ENCODE measurements at regions not wholly inside any gene's neighbourhood (a gene's known extent, or its start where the extent isn't known, plus 50 kb on each side); places are given as distances from the start of the nearest gene placed in this dataset.
"Not testable (repeated sequence)": the region's sequence is repeated elsewhere in the genome, so short reads cannot be mapped to it uniquely, and the experiment has no call there.

DNA sequence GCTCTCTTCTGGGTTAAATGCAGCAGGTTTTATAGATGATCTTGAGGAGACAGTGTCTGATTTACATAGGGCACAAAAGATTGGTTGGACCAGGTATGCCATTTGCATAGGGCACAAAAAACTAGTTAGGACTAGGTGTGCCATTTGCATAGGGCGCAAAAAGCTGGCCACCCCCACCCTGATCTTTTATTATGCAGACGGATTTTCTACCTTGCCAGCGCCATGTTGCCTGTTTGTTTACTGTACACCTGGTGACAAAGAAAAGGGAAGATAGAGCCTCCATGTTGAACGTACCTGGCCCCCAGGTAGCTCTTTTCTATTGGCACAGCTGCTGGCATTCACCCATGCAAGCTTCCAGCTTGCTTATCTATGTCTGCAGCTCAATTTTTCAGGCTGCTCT is 790.4 kb downstream of the TTLL7 start:
- not testable (repeated sequence) for FAIRE-seq

DNA sequence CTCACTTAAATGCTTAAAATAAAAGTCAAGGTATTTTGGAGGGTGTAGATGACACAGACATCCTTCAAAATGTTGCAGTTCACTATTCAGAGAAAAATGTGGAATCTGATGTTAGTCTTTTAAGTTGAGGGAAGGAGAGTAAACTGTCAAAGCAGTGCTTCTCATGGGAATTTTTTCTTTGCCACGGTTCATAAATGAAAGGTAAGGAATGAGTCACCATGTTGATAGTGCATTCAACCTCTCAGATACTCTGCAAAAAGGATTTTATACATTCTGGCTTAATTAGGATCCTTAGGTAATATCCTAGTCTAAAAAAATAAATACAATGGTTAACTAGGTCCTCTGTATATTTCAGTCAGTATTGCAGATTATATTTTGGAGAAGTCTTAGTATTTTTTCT is 804.3 kb downstream of the TTLL7 start:
- not testable (repeated sequence) for FAIRE-seq

DNA sequence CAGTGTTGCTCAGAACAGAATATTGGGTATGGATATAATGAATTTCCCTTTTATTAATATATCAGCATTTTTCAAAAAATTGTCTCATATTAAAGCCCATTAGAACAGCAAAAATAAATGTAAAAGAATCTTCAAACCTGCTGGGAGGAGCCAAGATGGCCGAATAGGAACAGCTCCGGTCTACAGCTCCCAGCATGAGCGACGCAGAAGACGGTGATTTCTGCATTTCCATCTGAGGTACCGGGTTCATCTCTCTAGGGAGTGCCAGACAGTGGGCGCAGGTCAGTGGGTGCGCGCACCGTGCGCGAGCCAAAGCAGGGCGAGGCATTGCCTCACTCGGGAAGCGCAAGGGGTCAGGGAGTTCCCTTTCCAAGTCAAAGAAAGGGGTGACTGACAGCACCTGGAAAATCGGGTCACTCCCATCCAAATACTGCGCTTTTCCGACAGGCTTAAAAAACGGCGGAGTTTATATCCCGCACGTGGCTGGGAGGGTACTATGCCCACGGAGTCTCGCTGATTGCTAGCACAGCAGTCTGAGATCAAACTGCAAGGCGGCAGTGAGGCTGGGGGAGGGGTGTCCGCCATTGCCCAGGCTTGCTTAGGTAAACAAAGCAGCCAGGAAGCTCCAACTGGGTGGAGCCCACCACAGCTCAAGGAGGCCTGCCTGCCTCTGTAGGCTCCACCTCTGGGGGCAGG is 816.8 kb downstream of the TTLL7 start:
- not testable (repeated sequence) for FAIRE-seq

DNA sequence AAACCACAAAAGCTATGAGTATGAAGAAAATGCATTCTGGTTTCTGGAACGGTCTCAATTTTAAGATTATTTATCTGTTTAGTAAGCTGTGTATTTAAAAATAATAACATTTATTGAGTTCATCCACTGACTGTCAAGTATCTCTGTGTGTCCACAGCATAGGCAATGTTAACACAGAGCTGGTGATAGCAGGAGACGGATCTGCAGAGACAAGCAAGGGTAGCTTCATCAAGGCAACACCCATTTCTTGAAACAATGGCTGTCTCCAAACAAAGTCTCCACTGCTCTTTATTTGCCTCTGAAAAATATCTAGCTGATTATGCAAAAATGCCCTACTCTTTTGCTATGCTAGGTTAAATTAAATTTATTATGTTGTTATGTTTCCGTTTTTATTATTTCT is 818.3 kb downstream of the TTLL7 start:
- FAIRE-seq = not testable (repeated sequence)

DNA sequence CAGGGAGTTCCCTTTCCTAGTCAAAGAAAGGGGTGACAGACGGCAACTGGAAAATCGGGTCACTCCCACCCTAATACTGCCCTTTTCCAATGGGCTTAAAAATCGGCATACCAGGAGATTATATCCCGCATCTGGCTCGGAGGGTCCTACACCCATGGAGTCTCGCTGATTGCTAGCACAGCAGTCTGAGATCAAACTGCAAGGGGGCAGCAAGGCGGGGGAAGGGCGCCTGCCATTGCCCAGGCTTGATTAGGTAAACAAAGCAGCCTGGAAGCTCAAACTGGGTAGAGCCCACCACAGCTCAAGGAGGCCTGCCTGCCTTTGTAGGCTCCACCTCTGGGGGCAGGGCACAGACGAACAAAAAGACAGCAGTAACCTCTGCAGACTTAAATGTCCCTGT is 831.3 kb downstream of the TTLL7 start:
- FAIRE-seq = not testable (repeated sequence)

DNA sequence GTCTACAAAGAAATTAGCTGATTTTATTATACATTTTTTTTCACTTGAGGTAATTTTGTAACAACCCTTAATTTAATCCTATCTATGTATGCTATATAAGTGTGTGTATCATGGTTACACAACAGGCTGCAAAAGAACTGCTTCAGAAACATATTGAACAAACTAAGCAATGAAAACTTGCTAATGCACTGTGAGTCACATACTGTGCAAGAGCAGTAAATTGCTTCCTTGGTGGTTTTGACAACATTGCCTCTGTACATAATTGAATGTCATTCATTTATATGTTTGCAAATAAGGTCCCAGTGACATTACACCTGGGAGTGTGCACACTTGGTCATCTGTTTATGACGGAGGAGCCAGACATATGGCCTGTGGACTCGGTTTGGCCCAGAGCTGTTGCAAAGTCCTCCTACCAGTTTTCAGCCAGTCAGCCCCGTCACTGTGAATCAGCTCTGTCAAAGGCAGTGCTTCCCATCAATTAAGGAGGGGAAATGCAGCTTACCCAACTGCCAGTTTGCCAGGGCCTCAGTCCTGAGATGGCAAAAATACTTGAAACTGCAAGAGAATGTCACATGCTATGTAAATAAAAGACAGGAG is 835.0 kb downstream of the TTLL7 start:
- not testable (repeated sequence) for FAIRE-seq

DNA sequence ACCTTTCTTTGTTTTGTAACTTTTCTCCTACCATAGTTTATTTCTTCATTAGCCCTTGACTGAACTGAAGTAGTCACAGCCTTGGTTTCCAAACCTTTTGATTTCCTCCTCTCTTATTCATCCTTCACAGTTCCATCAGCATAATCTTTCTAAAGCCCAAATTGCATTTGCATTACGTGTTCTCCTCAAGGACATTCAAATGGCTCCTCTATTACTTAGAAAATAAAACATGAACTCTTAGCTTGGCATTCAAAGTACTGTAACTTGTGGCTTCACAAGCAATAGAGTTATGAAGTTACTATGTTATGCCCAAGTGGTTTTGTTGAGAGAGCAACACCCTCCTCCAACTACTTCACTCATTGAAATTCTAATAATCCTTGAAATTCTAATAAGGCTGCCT is 840.0 kb downstream of the TTLL7 start:
- not testable (repeated sequence) for FAIRE-seq

DNA sequence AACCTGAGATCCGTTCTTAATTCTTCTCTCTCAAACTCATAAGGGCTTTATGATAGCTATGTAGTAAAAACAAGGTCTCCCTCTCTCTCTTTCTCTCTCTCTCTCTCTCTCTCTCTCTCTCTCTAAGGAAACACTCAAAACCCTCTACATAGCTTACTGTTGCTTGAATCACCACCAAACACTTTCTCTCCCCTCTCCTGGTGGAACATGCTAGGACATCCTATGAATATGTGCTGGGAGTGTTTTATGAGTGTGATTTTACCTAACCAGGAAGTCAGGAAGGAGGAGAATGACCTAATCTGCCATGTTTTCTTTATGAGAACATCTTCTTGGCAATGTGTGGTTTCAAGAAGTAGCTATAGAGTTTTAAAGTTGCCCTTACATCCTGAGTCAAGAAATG is 844.6 kb downstream of the TTLL7 start:
- not testable (repeated sequence) for FAIRE-seq

DNA sequence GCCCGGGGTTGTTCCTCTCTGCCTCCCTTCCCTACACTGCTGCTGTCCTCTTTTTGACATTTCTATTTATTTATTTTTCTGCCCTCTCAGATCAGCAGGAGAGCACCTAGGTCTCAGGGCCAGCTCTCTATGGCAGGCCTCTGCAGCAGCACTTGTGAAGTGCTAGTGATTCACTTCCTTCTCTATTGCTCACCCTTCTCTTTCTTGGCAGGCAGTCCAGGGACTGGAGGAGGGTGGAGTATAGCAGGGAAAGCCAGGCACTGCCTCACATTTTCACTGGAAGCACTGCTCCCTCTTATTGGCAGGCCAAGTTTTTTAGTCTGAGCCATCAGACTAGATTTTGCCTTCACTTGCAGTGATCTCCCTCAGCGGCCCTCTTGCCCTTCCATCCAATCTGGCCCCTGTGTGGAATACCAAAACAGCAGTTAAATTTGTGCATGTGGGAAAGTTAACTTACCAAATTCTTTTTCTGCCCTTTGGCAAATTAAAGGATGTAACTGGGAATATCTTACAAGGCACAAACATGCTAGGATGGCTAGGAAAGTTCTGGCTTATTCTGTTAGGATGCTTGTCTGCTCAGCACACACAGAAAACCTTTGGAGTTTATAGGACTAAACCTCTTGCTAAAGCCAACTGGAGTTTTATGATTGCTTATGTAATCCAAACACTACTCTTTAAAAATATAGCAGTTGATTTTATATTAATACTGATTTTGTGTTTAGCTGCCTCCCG is 847.6 kb downstream of the TTLL7 start:
- not testable (repeated sequence) for FAIRE-seq

DNA sequence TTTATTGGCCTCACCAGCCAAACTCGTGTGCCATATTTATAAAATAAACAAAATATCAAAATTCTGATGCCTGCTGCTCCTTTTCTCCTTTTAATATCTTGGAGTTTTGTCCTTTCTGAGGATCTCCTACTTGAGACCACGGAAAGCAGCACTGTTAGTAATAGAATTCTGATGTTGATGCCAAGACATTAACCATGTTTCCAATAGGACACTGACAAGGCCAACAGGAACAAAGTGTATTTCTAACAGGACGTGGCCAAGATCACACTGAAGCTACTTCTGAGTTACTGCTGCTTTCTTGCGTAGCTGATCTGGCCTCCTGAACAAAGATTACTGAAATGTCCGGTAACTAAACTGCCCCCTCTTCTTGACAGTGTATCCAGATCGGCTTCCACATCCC is 848.5 kb downstream of the TTLL7 start:
- FAIRE-seq = not testable (repeated sequence)

DNA sequence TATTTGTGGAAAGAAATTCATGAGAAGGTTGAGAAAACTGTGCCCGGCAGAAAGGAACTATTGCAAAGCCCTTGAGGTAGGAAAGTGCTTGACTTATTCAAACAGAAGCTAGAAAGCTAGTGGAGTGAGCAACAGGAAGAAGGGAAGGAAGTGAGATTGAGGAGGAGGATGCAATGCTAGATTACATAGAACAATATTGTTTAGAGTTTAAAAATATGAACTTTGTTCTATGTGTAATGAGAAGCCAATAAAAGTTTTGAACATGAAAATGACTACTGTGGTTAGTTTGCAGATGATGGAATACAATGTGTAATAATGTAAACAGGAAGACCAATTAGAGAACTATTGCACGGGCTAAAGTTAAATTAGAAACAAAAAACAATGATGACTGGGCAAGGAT is 853.1 kb downstream of the TTLL7 start:
- not testable (repeated sequence) for FAIRE-seq

DNA sequence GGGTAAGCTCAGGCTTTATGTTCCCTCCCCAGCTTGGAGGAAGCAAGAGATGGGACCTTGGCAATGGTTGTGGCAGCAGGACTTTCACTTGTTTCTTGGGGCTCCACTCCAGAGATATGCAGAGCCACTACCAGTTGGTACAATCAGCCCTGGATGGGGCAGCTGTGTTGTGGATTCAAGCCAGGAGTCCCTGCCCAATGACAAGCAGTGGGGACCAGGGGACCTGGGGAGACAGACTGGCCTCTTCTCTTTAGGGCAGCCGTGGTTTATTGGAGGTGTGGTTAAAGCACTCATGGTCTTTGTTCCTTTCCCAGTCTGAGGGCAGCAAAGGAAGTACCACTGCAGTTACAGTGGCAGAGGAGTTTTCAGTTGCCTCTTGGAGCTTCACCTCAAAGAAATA is 856.1 kb downstream of the TTLL7 start:
- FAIRE-seq = not testable (repeated sequence)

DNA sequence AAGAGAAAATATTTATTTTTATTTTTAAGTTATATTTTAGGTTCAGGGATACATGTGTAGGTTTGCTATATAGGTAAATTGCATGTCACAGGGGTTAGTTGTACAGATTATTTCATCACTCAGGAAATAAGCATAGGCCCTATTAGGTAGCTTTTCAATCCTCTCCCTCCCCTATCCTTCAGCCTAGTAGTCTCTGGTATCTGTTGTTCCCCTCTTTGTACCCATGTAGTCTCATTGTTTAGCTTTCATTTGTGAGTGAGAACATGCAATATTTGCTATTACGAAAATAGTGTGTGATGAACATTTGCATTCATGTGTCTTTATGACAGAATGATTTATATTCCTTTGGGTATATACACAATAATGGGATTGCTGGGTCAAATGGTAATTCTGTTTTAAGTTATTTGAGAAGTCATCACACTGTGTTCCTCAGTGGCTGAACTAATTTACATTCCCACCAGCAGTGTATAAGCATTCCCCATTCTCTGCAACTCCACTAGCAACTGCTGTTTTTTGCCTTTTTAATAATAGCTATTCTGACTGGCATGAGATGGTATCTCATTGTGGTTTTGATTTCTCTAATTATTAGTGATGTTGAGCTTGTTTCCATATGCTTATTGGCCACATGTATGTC is 863.3 kb downstream of the TTLL7 start:
- not testable (repeated sequence) for FAIRE-seq

DNA sequence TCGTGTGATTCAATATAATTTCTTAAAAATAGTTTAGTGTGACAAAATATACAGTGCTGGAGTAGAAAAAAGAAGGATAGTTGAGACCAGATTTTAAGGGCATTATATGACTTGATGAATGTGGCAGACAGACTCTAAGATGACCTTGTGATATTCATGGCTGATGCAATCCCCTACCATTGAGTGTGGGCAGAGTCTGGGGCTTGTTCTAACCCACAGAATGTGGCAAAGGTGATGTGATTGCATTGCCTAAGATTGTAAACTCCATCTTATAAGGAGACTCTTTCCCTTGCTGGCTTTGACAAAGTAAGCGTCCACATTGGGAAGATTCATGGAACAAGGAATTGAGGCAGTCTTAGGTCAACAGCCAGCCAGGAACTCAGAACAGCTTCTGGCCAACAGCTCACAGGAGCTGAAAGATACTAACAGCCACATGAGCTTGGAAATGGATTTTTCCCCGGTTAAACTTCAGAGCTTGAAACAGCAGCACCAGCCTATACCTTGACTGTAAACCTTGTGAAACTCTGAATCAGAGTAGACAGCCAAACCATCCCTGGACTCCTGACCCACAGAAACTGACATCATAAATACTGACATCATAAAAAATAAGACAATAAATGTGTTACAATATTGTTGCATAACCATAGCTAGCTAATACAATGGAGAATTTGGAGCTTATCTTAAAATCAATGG is 864.5 kb downstream of the TTLL7 start:
- FAIRE-seq = peak; percentile 63

DNA sequence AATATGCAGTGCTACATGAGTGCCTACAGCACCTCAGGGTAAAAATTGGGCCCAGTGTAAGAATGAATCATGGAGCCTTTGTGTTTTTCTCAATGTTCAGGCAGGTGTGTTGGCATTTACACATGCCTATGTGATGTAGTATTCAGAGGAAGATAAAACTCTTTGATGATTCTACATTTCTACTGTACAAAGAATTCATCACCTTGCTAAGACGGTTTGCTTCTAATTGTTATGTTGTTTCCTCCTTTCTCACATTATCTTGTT is 867.3 kb downstream of the TTLL7 start:
- FAIRE-seq = no peak

DNA sequence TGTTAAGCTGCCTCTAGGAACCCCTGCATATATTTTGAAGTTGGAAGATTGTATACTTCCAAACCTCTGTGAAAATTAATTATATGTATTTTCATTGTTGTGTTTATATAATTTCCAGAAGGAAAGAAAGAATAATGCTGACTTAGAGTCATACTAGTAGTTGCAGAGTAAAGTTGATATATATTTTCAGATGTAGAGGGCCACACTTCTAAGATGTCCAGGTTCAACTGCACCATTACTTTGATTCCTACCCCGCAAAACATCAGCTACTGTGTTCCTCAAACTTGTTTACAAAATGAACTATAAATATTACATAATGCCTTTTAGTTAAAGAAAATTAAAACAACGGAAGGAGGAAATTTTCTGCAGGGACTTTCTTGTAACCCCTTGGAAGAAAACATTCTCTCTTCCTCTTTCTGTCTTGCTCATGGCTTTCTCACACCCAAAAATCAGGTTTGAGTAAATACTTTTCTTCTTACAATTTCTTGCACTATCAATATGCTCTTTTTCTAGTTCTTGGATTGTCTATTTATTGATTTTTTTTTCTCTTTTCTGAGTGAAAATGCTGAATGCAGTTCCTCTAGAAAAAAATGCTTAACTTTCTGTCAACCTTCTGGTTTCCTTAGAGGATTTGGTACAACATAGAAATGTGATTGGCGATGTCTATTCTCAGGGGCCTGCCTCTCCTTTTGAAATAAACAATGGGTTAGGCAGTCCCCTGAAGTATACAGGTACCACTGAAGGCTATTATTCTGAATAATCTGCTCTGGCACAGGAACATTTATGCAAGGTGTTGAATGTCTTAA is 867.8 kb downstream of the TTLL7 start:
- no peak for FAIRE-seq

DNA sequence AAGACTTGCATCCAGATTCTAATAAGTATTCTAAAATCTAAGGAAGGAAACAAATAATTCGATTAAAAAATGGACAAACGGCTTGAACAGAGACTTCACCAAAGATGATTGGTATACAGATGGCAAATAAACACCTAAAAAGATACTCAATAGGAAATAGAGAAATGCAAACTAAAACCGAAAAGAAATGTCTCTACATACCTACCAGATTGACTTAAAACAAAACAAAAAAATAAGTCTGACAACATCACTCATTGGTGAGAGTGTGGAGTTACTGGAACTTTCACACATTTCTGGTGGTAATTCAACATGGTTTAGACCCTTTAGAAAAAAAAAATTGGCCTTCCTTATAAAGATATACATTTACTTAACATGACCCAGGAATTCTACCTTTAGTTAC is 869.8 kb downstream of the TTLL7 start:
- no peak for FAIRE-seq

DNA sequence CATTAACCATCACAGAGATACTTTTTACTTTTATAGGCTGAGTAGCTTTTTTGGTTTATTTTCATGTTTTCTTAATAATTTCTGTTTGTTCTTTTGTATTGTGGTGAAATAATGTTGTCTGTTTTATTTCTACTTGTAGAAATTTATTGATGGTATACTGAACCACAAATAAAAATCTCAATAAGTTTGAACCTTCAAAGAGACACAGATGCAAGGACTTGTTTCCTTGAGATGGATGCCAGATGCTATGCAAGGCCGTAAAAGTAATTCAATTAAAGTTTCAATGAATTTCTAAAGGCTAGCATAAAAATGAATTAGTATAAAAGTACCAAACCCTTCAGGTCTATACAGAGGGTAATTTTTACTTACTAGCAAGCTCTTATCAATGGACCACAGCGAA is 873.5 kb downstream of the TTLL7 start:
- no peak for FAIRE-seq

DNA sequence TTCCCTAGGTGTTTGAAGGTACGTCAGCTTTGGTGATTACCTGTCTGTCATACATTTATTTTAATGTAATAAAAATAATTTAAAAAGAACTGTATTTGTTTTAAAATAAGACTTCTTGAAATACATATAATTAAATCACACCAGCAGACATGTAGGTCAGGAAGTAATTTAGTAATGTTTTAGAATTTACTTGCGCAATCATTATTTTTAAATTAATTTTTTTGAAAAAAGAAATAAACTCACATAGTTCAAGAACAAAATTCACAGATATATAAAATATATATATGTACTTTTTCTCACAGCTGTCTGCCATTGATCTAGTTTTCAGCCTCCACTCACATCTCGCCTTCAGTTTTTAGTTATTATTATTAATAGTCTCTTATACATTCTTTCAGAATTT is 875.9 kb downstream of the TTLL7 start:
- peak; percentile 76 for FAIRE-seq

DNA sequence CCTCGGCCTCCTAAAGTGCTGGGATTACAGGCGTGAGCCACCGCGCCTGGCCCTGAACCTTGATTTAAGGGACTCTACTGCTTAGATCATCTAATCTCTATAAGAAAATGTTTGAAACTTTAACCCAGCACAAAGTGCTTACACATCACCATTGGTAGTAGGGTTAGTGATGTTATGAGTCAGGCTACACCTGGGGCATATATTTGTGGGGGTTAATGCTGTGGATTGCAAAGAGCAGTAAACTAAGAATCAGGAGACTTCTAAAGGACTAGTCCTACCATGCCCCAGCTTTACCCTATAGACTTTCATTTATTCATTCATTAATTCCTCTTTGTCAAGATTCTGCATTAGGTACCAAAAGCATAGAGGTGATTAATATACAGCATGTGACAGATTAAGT is 880.5 kb downstream of the TTLL7 start:
- no peak for FAIRE-seq

DNA sequence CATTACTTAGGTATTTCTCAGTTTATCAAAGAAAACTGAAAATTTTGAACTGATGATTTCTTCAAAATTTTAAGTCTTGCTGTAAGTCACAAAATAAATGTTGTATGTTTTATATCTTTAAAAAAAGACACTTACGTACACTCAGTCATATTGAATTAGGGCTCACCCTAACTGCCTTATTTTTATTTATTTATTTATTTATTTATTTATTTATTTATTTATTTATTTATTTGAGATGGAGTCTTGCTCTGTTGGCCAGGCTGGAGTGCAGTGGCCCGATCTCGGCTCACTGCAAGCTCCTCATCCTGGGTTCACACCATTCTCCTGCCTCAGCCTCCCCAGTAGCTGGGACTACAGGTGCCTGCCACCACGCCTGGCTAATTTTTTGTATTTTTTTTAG is 881.9 kb downstream of the TTLL7 start:
- FAIRE-seq = not testable (repeated sequence)

DNA sequence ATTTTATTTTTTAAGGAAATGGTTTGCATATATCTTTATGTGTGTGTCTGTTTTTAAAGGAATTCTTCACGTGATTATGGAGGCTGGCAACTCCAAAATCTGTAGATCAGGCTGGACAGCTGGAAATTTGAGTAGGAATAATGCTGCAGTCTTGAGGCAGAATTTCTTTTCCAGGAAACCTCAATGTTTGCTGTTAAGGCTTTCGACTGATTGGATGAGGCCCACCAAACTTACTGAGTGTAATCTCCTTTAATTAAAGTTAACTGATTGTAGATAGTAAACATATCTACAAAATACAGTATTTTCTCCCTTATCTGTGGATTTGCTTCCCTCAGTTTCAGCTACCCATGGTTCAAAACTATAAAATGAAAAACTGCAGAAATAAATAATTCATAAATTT is 883.1 kb downstream of the TTLL7 start:
- no peak for FAIRE-seq
